ENCODE measurements at regions not wholly inside any gene's neighbourhood (a gene's known extent, or its start where the extent isn't known, plus 50 kb on each side); places are given as distances from the start of the nearest gene placed in this dataset.

DNA sequence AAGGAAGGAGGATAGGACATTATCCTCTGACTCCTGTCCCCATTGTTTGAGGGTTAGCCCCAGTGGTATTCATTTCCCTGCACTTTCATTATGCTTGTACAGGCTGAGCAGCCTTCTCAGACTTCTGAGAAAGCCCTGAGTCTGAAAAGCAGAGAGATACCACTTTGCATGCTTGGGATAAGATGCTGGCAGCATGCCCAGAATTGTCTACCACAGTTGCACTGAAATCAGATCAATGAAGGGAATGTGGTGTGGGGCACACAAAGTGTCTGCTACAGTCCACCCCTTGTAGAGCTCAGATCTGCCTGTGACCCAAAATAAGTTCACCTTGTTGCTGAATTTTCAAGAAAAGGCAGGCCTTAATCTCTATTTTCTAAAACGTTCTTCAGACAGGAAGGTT lies 160.6 kb downstream of the CCT6B start:
- H3K9me3 Mint-ChIP-seq (ENCODE audit: unreplicated experiment): no peaks in the 10 kb centered on the region
- TF ChIP-seq, protein P1, sequence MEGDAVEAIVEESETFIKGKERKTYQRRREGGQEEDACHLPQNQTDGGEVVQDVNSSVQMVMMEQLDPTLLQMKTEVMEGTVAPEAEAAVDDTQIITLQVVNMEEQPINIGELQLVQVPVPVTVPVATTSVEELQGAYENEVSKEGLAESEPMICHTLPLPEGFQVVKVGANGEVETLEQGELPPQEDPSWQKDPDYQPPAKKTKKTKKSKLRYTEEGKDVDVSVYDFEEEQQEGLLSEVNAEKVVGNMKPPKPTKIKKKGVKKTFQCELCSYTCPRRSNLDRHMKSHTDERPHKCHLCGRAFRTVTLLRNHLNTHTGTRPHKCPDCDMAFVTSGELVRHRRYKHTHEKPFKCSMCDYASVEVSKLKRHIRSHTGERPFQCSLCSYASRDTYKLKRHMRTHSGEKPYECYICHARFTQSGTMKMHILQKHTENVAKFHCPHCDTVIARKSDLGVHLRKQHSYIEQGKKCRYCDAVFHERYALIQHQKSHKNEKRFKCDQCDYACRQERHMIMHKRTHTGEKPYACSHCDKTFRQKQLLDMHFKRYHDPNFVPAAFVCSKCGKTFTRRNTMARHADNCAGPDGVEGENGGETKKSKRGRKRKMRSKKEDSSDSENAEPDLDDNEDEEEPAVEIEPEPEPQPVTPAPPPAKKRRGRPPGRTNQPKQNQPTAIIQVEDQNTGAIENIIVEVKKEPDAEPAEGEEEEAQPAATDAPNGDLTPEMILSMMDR (IDR thresholded peaks at IDR 0.05; ENCODE audit: unreplicated experiment): no peak
- H3K36me3 Mint-ChIP-seq (ENCODE audit: low read depth, unreplicated experiment): no peaks in the 10 kb centered on the region
- no peak overlapping the region for H3K4me3 Mint-ChIP-seq (ENCODE audit: unreplicated experiment)
- no peak overlapping the region for H3K27ac Mint-ChIP-seq (ENCODE audit: unreplicated experiment)
- H3K4me1 Mint-ChIP-seq (ENCODE audit: unreplicated experiment): no peaks in the 10 kb centered on the region
- DNase-seq (ENCODE audit: low spot score): no peak
- peaks cover 3% of the 10 kb centered on the region for H3K27me3 Mint-ChIP-seq (ENCODE audit: unreplicated experiment)

DNA sequence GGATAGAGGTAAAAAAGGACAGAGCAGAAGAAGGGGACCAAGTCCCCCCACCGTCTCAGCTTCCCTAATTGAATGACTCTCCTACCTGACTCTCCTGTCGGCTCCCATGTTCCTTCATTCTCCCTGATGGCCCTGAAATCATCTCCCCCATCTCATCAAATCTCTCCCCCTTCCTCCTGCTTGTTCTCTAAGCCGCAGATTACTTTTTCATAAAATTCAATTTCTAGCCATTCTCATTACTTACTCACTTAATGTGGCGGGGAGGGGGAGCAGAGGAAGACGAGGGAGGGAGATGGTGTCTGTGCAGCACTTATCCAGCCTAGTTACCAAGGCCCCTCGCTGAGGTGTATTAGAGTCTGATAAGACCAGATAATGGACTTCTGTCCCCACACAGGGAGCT lies 161.5 kb downstream of the CCT6B start:
- Mint-ChIP-seq H3K27ac (ENCODE audit: unreplicated experiment) (no peak overlapping the region), H3K9me3 (ENCODE audit: unreplicated experiment) (no peaks in the 10 kb centered on the region), H3K36me3 (ENCODE audit: low read depth, unreplicated experiment) (no peaks in the 10 kb centered on the region), H3K27me3 (ENCODE audit: unreplicated experiment) (no peaks in the 10 kb centered on the region), H3K4me3 (ENCODE audit: unreplicated experiment) (no peak overlapping the region), H3K4me1 (ENCODE audit: unreplicated experiment) (no peaks in the 10 kb centered on the region)
- DNase-seq (ENCODE audit: low spot score): no peak
- TF ChIP-seq, protein P1 (IDR thresholded peaks at IDR 0.05; ENCODE audit: unreplicated experiment): no peak

GRCh38 chr17:34798581-34798980 lies 162.7 kb downstream of the CCT6B start:
- H3K27ac Mint-ChIP-seq (ENCODE audit: unreplicated experiment): no peak overlapping the region
- no peak for DNase-seq (ENCODE audit: low spot score)
- H3K36me3 Mint-ChIP-seq (ENCODE audit: low read depth, unreplicated experiment): no peaks in the 10 kb centered on the region
- TF ChIP-seq, protein P1 (IDR thresholded peaks at IDR 0.05; ENCODE audit: unreplicated experiment): no peak
- no peak overlapping the region for H3K4me3 Mint-ChIP-seq (ENCODE audit: unreplicated experiment)
- no peaks in the 10 kb centered on the region for H3K4me1 Mint-ChIP-seq (ENCODE audit: unreplicated experiment)
- H3K9me3 Mint-ChIP-seq (ENCODE audit: unreplicated experiment): no peaks in the 10 kb centered on the region
- H3K27me3 Mint-ChIP-seq (ENCODE audit: unreplicated experiment): no peaks in the 10 kb centered on the region

DNA sequence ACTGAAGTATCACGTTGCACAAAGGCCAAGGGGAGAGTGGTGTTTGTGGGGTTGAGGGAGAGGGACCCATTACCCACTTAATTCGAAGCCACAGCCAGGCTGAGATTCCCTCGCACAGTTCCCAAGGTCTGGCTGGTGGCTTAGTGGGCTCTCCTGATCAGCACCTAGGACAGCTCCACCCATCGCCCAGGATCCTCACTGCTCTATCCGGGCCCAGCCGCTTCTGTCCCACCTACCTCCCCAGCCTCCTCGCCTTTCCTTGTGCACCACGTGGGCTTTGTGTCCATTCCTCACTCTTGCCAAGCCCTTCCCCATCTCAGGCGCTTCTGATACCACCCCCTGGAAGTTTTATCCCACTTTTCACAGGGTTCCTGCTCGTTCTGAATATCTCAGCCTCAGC lies 163.5 kb downstream of the CCT6B start:
- Mint-ChIP-seq H3K36me3 (ENCODE audit: low read depth, unreplicated experiment) (no peaks in the 10 kb centered on the region), H3K27me3 (ENCODE audit: unreplicated experiment) (no peaks in the 10 kb centered on the region), H3K9me3 (ENCODE audit: unreplicated experiment) (no peaks in the 10 kb centered on the region), H3K27ac (ENCODE audit: unreplicated experiment) (no peak overlapping the region), H3K4me3 (ENCODE audit: unreplicated experiment) (no peak overlapping the region), H3K4me1 (ENCODE audit: unreplicated experiment) (no peaks in the 10 kb centered on the region)
- DNase-seq (ENCODE audit: low spot score): peak; percentile 75
- TF ChIP-seq, protein P1 (IDR thresholded peaks at IDR 0.05; ENCODE audit: unreplicated experiment): no peak

DNA sequence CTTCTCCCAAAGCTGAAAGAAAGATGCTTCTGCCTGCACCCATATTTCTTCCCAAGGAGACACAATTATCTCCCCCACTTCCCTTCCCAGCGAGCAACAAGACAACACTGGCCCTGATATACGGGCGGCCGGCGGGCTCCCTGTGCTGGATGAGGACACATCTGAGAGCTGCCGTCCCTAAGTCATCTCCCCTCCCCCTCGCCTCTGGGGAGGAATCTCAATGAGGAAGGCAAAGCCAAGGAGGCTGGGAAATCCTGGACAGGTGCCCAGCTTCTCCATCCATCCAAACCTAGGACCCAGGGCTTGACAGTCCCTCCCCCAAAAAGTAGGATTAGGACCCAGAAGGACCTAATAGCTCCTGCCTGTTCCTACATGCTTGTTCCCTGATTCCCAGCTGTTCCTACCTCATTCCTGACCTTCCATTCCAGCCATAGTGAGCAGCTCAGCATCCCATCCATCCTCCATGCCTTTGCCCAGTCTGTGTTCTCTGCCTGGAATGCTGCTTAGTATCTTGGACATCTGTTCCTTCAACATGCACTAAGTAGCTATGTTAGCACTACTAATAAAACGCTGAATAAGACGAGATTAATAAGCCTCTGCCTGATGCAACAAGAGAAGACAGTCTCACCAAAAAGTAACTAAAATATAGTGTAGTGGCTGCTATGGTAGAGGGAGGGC lies 167.9 kb downstream of the CCT6B start:
- TF ChIP-seq, protein P1 (IDR thresholded peaks at IDR 0.05; ENCODE audit: unreplicated experiment): no peak
- Mint-ChIP-seq H3K27me3 (ENCODE audit: unreplicated experiment) (no peaks in the 10 kb centered on the region), H3K36me3 (ENCODE audit: low read depth, unreplicated experiment) (no peaks in the 10 kb centered on the region)

More for the DNA sequence above, 167.9 kb downstream of the CCT6B start:
- Mint-ChIP-seq H3K4me3 (ENCODE audit: unreplicated experiment) (no peak overlapping the region), H3K9me3 (ENCODE audit: unreplicated experiment) (no peaks in the 10 kb centered on the region), H3K27ac (ENCODE audit: unreplicated experiment) (no peak overlapping the region), H3K4me1 (ENCODE audit: unreplicated experiment) (no peaks in the 10 kb centered on the region)
- DNase-seq (ENCODE audit: low spot score): no peak

All from endothelial cell (in vitro differentiated cells).